ENCODE measurements at regions not wholly inside any gene's neighbourhood (a gene's known extent, or its start where the extent isn't known, plus 50 kb on each side); places are given as distances from the start of the nearest gene placed in this dataset.

DNA sequence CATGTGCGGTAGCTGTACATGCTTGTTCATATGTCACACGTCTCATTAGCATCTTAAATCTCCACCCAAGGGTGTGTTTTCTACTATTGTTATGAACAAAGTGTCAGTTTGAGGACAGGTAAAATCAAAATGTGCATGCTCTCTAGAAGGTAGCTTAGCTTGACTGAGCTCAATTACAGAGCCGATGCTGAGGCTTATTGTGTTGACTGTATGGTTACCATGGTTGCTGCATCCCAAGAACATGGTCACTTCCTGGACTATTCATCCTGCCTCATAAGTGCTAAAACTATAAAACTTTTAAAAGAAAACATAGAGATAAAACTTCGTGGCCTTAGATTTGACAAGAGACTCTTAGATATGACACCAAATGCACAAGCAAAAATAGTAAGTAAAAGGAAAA lies 426.1 kb upstream of the CTNND2 start:
- no peak overlapping the region for H3K4me3 ChIP-seq (ENCODE audit: control insufficient read depth, low read depth, low read length)
- TF ChIP-seq CTCF (IDR thresholded peaks at IDR 0.05; ENCODE audit: control insufficient read depth, insufficient read depth, low read depth, low read length, missing control alignments): no peak
- no peak for DNase-seq (ENCODE audit: low read depth)

DNA sequence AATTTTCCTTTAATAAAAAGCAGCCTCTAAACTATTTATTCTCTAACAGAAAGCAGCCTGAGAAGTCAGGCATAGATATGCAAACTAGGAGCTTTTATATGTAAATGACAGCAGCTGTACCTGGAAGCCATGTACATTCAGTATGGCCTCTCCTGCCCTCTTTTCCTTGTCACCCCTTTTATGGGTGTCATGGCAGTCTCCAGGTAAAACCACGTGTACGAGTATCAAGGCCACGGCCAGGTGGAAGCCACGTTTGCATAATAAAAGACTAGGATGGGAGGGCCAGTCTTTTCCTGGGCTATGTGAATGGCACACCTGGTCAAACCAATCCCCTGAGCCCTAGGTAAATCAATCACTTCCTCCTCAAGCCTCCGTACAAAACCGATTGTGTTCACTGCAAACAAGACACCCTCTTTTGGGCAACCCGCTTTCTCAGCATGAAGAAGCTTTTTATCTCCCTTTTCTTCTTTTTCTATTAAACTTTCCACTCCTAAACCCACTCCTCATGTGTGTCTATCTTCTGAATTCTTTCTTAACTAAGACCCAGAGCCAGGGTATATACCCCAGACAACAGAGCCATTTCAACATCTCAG lies 419.5 kb upstream of the CTNND2 start:
- no peak for TF ChIP-seq CTCF (IDR thresholded peaks at IDR 0.05; ENCODE audit: control insufficient read depth, insufficient read depth, low read depth, low read length, missing control alignments)
- no peak for DNase-seq (ENCODE audit: low read depth)
- H3K4me3 ChIP-seq (ENCODE audit: control insufficient read depth, low read depth, low read length): no peak overlapping the region

DNA sequence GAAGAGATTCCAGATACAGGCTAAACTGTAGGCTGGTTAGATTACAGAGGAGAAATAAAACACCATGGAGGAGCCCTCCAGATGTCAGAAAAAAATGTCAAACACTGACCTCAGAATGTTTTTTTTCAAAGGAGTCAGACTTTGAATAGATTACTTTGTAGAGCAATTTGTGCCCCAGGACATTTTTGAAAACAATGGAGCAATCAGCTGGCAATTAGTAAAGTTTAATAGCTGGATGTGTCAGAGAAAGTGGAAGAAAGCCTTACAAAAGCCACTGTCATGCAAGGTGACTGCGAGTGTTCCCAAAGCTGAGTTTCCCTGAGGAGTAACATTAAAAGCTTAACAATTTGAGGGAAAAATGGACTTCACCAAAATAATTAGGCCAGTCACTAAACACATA lies 417.8 kb upstream of the CTNND2 start:
- DNase-seq (ENCODE audit: low read depth): no peak
- H3K4me3 ChIP-seq (ENCODE audit: control insufficient read depth, low read depth, low read length): no peak overlapping the region
- TF ChIP-seq CTCF (IDR thresholded peaks at IDR 0.05; ENCODE audit: control insufficient read depth, insufficient read depth, low read depth, low read length, missing control alignments): no peak

- no peak for DNase-seq (ENCODE audit: low read depth)
- no peak for TF ChIP-seq CTCF (IDR thresholded peaks at IDR 0.05; ENCODE audit: control insufficient read depth, insufficient read depth, low read depth, low read length, missing control alignments)
- no peak overlapping the region for H3K4me3 ChIP-seq (ENCODE audit: control insufficient read depth, low read depth, low read length)
Observed at GRCh38 chr5:12320331-12320730, 416.1 kb upstream of the CTNND2 start.

DNA sequence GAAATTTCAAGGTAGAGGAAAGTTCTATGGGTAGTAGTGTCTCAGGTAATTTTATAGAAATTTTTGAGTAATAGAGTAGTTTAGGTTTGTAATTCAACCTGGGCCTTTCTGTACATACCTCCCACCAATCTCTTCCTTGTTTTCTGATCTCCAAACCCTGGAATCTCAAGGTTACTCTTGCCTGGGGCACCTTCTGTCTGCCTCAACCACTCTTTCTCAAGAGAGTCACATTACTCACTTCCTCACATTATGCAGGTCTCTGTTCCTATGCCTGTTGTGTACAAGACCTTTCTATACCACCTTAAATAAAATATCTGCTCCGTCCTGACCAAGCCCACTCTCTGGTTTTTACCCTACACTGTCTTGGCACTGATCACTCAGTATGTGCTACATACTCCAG lies 412.6 kb upstream of the CTNND2 start:
- H3K4me3 ChIP-seq (ENCODE audit: control insufficient read depth, low read depth, low read length): no peak overlapping the region
- DNase-seq (ENCODE audit: low read depth): no peak
- no peak for TF ChIP-seq CTCF (IDR thresholded peaks at IDR 0.05; ENCODE audit: control insufficient read depth, insufficient read depth, low read depth, low read length, missing control alignments)

DNA sequence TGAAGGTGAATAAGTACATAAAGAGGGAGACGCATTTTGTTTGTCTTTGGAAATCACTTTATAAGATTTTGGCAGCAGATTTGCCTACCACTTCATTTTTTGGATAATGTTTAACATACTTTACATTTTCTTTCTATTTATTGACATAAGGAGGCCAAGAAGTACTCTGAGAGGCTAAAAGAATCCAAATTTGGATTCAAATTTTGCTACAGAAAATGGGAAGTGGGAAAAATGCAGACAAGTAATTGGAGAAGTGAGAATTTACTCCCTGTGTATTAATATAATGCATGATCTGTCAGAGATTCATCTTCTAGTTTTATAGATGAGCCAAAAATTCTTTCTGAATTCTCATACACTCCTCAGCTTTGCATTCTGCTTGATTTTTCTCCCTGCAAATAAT lies 411.2 kb upstream of the CTNND2 start:
- H3K4me3 ChIP-seq (ENCODE audit: control insufficient read depth, low read depth, low read length): no peak overlapping the region
- no peak for DNase-seq (ENCODE audit: low read depth)
- no peak for TF ChIP-seq CTCF (IDR thresholded peaks at IDR 0.05; ENCODE audit: control insufficient read depth, insufficient read depth, low read depth, low read length, missing control alignments)

GRCh38 chr5:12313602-12314001 lies 409.4 kb upstream of the CTNND2 start:
- TF ChIP-seq CTCF (IDR thresholded peaks at IDR 0.05; ENCODE audit: control insufficient read depth, insufficient read depth, low read depth, low read length, missing control alignments): no peak
- DNase-seq (ENCODE audit: low read depth): no peak
- no peak overlapping the region for H3K4me3 ChIP-seq (ENCODE audit: control insufficient read depth, low read depth, low read length)

Data from AG09309 (cell line).